NCI-H1092 treated with DMSO at 0.1 percent for 48 hours (cell line): ENCODE measurements at regions not wholly inside any gene's neighbourhood (a gene's known extent, or its start where the extent isn't known, plus 50 kb on each side); places are given as distances from the start of the nearest gene placed in this dataset.
"Not testable (repeated sequence)": the region's sequence is repeated elsewhere in the genome, so short reads cannot be mapped to it uniquely, and the experiment has no call there.

Source experiments
- DNase-seq: peaks from one replicate; lab custom pipeline; 2025; lab: John Stamatoyannopoulos, UW

DNA sequence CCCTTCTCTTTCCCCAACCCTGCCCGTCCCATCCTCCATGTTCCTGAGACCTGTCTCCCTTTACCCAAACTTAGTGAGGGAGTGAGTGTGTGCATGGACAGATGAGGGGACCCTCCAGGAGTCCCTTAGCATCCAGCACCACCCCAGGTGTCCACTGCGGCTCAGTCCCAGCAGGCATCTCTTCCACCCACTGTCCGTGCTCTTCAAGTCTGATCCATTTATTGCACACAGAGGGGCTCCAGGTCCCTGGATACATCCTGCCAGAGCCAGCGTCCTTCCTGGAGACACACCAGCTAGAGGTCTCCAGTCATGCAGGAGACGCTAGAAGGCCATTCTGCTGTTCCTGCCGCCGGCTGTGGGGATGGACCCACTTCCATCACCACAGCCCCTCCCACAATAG is 239.2 kb downstream of the ADGRD1 start:
- no peak for DNase-seq

DNA sequence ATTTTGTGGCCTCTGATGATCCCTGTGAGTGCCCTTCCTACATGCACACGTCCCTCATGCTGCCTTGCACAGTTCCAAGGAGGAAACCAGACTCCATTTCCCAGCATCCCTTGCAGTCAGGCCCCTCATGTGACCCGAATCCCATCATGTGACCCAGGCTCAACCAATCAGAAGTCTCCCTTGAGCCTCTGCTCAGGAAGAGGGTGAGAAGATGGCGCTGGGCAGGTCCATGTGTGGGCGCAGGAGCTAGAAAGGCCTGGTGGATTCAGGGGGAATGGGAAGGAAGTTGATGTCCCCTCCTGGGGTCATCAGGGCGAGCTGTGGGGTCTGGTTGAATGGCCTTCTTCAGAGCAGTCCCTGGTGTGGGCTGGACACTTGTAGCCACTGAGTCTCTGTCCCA is 240.5 kb downstream of the ADGRD1 start:
- no peak for DNase-seq

DNA sequence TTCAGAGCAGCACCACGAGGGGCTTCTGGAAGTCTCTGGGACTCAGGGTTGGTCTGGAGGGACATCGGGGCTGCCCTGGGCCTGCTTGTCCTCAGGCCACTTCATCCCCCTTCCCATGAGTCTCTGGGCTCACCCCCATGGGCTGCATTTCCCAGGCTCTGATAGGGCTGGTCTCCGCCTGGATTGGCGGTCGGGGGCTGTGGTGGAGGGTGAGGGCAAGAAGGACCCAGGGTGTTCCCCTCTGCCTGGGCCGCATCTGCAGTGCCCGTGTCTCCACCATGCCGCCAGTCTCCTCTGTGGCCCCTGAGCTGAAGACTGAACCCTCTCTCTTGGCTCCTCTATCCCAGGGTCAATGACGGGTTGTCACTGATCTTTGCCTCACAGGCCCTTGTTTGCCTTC is 242.1 kb downstream of the ADGRD1 start:
- no peak for DNase-seq

DNA sequence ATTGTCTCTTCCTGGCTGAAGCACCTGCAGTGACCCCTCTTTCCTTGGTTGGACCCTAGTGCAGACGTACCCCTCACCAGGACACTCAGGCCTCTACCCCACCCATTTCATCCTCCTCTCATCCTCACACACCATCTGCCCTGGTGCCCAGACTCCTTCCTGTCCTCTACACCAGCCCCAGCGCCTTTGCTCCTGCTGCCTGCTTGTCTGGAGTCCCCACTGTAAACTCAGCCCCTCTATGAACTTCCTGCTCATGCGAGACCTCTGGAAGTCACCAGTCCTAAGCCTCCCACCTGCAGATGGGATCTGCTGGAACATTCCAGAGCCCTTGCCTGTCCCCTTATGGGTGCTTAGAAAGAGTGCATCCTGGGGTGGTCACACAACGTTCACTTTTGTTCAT is 242.5 kb downstream of the ADGRD1 start:
- DNase-seq: no peak

DNA sequence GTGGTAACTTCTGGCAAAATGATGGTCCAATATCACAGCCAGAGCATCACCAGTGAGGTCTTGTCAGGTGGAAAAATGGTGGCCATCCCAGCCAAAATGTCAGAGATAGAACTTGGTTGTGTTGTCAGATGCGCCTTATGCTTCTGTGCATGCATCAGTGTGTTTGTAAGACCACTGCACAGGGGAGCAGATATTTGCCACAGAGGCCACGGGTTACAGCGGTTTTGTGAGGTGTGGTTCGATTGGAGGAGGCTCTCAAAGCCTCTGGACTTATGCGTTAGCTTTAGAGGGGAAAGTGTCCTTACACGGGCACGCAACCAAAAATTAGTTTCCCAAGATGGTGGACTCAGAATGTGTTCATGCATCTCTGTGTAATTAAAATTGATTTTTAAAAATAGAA is 243.8 kb downstream of the ADGRD1 start:
- DNase-seq: no peak

DNA sequence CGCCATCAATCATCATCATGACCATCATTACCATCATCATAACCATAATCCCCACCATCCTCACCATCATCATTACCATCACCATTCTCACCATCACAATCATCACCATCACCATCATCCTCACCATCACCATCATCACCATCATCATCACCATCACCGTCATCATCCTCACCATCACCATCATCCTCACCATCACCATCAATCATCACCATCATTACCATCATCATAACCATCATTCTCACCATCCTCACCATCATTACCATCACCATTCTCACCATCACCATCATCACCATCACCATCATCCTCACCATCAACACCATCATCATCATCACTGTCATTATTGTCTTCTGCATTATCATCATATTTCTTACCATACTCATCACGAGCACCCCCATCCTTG is 245.5 kb downstream of the ADGRD1 start:
- no peak for DNase-seq

DNA sequence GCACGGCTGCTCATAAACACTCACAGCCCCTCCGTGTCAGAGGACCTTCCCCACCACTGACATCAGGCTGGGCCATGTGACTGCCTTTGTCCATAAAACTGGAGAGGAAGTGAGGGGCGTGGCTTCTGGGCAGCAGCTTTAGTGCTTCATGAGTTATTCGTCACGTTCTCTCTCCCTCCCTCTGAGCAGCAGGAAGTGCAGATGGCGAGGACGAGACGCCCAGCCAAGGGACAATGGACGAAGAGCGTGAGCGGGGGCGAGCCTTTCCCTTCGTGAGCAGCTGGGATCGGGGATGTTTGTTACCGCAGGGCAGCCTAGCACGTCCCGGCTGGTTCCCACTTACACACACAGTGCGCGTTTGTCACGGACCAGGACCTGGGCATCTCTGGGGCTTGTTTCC is 248.2 kb downstream of the ADGRD1 start:
- DNase-seq: not testable (repeated sequence)

DNA sequence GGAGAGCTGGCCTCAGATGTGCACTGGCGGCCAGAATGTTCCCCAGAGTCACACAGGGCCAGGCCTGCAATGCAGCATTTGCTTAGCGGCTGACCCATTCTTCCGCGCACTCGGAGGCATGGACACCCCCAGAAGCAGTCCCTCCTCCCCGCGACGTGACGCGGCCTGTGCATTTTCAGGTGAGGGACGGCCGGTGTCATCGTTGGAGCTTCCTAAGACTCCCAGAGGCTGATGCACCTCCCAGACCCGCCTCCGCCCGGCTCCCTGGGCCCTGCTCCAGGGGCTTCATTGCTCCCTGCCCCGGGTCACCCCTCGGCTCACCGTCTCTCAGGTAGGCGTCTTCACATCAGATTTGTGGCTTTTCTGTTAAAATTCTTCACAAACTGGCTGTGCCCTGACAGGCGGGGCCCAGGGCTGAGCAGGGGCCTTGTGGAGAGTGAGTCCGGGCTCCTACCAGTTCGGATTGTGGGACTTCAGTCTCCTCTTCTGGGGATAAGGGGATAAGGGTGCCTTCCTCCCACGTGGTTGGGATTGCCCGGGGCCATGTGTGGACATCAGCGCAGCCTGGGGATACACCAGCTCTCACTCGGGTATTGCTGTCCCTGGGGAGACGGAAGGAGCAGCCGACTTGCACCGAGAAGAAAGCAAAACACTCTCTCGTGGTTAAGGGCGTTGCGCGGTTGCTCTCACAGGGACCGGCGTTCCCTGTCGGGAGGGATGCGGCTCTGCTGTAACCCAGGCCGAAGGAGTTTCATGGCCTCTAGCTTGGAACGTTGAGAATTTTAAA is 249.1 kb downstream of the ADGRD1 start:
- DNase-seq: no peak

DNA sequence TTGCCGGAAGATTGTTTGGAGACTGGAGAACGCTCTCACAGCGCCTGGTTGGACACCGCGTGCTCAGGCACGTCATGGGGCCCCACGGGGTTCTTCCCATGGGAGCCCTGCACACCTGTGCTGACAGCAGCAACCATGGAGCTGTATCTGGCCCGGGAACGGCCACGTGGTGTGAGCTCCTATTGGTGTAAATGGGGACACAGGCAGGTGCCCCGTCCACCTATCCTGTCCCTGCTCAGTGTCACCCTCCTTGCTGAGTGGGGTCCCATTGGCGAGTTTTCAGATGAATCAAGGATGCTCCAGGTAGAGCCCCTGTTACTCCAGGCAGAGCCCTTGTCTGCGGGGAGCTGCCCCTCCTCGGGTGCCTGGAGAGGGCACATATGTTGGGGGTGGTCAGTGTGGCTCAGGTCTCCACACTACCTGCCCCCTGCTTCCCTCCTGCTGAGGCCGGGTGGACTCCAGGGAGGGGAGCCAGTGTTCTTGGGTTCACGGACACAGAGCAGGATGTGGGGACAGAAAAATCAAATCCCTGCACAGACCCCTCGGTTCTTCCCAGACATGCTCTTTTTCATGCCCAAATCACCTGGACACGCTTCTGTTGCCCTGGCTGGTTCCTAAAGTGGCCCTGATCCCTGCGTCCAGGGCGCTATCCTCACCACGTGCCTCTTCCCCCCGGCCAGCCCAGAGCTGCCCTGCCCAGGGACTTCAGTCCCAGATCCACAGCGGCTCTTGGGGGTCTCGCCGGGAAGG is 250.1 kb downstream of the ADGRD1 start:
- DNase-seq: no peak

DNA sequence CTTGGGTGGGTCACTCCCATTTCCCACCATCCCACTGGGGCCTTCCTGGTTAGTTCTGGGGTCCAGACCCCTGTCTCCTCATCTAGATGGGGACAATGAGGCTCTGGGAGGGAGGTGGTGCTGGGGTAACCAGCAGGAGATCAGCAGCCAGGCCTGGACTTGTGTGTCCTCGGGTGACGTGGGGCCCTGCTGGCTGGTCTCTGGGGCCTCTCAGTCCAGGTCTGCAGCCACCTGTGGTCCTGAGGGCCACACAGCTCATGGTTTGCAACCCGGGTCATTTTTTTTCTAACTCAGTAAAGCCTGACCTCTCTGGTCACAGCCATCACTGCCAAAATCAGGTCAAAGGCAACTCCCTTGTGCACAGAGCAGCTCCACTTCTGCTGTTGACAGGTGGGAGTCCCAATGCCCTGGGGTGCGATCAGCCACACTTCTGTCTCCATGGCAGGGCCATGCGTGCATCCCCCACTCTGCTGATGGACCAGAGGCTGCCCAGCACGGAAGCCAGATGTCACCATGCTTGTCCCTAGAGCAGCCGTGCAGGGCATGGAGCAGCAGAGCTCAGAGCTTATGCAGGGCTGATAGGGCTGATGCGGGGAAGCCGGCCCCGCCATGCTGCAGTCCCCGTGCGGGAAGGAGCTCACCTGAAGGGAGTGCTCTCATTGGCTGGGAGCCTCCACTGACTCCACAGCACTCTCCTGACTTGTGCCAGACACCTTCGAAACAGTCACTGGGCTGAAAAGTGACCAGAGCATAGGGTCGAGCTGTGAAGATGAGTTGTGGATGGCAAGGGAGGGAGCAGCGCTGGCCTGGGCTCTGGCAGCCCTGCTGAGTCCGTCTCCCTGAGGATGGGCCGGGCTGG is 250.9 kb downstream of the ADGRD1 start:
- DNase-seq: no peak

DNA sequence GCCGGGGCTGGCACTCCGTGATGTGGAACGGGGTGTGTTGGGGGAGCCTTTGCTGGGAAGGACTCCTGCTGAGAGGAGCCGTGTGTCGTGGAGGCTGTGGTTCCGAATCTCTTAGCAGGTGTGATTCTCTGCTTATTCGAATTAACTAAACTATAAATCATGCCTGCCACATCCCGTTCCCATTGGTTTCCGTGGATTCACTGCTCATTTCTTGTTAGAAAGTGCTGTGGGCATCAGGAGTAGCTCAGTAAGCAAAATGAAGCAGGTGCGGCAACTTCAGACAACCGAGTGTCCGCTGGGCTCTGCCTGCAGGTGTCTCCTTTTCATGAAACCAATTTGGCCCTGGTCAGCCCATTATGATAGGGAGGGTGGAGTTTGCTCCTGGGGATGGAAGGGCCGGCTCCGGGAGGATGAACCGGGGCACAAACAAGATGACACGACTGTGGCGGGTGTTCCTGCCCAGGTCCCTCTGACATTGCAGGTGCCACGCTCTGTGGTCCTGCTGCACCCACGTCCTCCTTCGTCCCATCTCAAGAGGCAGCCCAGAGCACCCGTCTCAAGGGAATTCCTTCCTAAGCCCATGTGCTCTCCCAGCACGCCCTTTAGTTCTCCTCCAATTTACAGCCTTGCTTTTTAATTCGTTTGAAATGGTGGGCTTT is 251.7 kb downstream of the ADGRD1 start:
- not testable (repeated sequence) for DNase-seq

DNA sequence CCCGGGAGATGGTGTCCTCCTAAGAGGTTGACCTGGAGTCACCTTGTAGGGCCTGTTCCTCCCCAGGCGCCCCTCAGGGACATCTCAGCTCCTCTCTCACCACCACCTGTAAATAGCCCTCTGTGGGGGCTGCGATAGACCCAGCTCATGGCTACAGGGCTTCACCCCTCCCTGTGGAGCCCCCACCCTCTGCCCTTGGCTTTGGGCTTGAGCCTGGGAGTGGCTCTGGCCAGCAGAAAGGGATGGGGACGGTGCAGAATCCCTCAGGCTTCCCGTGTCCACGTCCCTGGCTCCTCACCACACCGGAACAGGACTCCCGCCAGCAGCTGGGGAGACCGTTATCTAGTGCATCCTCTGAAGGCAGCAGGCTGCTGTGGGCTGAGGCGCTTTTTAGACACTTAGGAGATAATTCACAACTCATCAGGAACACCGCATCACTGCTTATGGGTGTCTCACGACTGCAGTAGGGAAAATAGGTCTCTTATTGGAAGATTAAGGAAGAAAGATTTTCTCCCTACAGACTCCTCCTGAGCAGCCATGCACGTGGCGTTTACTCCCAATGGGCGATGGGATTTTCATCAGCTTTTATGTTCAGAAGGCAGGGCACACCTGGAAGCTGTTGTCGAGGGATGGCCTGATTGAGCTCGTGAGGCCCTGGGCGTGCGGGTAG is 253.1 kb downstream of the ADGRD1 start:
- not testable (repeated sequence) for DNase-seq

DNA sequence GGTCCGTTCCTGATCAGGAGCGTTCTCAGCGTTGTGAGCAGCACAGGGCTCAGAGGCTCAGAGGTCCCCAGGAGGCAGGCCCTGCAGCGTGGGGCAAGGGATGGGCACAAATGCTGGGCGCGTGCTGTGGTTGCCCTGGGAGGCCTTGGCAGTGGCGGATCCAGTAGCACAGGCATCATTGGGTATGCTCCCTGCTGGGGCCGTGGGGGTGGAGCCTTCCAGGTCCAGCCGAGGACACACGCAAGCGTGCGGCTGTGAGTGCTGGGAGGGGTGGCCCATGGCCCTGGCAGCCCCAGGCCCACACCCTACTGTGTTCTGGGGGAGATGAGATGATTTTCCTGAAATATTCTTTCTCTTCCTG is 253.6 kb downstream of the ADGRD1 start:
- not testable (repeated sequence) for DNase-seq

DNA sequence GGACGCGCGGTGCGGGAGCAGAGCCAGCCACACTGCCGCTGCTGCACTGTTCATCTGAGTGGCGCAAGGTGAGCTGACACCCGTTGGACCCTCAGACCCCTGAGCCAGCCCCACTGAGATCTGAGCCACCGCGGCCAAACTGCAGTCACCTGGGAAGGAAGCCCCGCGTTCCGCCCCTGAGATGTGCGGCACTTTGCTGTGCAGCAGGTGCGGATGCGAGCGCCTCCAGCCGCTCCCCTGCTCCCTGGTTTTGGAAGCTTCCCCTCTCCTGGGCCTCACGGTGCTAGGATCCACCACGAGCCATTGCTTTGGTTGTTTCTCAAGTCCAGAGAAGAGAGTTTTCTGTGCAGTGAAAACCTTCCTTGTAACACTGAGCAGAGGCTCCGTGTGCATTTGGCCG is 254.1 kb downstream of the ADGRD1 start:
- not testable (repeated sequence) for DNase-seq

DNA sequence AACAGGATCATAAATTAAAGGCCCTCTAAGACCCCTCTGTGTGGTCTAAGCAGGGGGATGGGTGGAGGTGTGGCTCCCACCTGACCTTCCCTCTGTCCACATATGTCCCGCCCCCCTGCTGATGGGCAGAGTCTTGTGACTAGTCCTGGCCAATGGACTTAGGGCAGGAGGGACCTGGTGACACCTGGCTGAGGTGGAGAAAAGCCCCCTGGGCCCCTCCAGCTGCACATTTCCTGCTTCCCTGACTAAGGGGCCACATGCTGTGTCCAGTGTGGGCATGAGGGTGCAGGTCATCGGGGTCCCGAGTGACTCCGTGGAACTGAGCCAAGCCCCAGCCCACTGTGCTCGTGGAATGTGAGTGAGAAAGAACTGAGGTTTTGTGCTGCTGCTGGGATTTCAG is 254.7 kb downstream of the ADGRD1 start:
- no peak for DNase-seq

DNA sequence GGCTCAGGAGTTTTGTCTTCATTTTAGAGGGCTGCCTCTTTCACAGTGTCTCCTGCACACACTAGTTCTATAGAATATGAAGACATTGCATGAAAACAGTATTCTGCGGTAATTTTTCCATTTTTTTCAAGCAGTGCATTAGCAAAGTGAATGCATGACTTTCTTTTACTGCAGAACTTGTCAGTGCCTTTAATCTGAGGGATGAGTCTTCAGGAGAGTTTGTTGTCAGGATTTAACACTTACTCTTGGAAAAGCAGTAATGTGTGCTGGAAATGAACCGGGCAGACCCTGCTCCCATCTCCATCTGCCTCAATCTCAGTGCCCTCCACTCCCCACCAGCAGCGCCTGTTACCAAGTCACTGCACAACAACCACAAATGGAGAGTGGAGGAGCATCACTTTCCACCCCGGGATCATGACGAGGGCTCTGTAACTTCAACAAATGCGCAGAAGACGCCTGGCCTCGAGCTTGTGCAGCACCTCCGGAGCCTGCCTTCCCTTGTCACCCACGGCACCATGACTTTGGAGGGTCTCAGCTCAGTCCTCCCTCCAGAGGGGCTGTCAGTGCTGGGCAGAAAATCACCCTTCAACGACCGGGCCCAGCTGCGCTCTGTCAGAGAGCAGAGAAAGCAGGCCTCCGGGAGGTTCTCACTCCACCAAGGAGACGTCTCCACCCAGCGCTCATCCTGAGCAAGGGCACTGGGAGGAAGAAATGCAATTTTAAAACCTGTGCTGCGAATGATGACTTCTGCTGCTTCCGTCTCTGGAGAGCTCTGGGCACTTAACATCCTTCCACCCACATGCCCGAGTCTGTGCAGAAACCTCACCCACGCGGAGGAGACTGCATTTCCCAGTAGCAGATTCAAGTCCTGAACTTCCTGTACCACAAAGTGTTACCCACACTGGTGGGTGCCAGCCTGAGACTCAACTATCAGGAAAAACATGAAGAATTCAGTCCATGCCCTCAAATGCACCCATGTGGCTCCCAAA is 255.7 kb downstream of the ADGRD1 start:
- no peak for DNase-seq

DNA sequence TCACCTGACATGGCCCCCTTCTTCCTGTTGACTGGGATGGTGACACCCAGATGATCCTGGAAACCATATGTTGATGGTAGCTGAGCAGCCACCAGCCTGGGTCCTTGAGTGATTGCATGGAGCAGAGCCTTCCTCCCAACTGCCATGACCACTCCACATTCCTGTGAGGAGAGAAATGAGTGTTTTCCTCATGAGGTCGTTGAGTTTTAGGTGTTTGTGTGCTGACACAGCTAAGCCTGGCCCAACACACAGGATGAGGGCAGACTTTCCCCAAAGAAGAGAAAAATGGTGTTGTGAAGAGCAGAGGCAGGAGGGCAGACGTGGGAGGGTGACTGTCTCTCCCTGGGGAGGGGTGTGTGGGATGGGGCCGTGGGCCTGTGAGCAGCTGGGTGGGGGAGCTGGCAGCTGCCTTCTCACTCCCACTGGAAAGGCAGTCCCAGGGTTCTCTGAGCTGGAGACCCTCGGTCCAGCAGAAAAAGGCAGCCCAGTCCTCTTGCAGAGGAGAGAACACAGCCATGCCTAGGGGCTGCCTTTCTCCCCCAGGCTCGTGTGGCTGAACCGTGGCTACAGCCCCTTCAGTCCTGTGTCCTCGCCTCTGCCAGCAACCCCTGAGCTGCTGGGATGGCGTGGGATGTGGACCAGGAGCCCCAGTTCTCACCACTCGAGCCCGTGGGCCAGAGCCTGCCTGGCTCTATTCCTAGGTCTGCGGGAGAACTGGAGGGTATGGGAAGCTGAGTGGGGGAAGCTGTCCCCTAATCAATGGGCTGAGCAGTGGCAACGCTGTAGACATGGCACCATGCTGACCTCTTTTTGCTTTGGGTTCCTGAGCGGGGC is 257.0 kb downstream of the ADGRD1 start:
- DNase-seq: no peak

DNA sequence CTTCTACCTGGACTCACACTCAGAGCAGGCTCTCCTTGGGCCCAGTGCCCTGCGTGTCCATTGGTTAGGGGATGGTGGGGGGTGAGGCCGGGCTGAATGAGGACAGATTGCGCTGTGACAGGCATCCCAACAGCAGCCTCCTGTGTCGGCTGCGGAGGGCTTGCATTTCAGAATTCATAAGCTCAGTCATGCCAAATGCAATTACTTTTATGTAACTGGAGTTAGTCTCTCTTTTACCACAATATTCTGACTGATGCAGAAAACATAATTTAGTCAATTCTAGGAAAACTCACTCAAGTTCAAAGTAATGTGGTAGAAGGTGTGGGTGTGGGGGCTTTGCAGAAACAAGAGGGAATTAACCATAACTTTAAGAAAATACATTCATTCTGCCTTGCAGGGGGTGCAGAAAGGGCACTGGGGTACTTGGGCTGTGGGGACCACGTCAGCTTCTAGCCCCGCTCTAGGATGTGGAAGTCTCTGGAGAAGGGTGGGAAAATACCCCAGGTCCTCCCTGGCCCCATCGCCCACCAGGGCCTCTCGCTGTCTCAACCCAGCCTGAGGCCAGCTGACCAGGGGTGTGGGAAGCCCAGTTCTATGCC is 257.7 kb downstream of the ADGRD1 start:
- DNase-seq: no peak

DNA sequence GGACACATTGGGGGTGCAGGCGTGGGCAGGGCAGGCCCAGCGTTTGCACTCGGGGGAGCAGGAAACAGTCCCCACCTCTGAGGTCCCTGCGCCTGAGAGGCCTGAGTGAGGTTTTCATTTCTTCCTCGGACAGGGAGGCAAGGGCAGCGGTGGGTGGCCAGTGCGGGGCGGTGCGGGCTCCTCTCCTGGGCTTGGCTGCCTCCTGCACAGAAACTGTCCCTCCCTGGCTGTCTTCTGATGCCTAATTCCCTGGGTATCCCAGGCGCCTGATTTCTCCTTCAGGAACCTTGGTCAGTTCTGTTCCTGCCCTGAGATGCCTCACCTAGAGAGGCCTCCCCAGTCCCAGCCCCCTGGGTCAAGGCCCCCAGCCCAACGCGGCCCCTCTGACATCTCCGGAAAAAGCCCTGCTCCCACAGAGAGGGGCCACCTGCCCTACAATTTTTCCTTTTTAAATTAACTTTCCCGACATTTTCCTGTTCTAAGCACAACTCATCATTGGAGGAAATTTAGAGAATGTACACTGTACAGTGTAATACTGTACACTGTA is 260.3 kb downstream of the ADGRD1 start:
- no peak for DNase-seq
